SK-N-MC (cell line): ENCODE measurements at regions not wholly inside any gene's neighbourhood (a gene's known extent, or its start where the extent isn't known, plus 50 kb on each side); places are given as distances from the start of the nearest gene placed in this dataset.

ENCODE experiments used
- DNase-seq: peaks from one replicate; pipeline ENCODE4 v3.0.0-alpha.2; 2011; ENCODE audit warnings: low read depth, low spot score
- H3K27ac ChIP-seq: fragments of 200-600 bp; sonication (generic); 2 replicates; pipeline ENCODE4 v1.5.1; 2016; ENCODE audit warnings: mixed run types
- H3K36me3 ChIP-seq: fragments of 200-600 bp; sonication (generic); 2 replicates; pipeline ENCODE4 v1.6.1; 2017; ENCODE audit warnings: antibody characterized with exemption, low read length, mixed read lengths; ENCODE audit not compliant: insufficient read depth
- H3K4me3 ChIP-seq: fragments of 200-600 bp; sonication (generic); 2 replicates; pipeline ENCODE4 v1.5.1; 2016
- H3K9ac ChIP-seq: fragments of 200-600 bp; sonication (generic); 2 replicates; pipeline ENCODE4 v1.8.0; 2017; ENCODE audit warnings: mixed run types, mixed read lengths; ENCODE audit not compliant: insufficient read length
- H3K9me3 ChIP-seq: fragments of 200-600 bp; sonication (generic); 2 replicates; pipeline ENCODE4 v1.6.1; 2017; ENCODE audit warnings: low read depth, mild to moderate bottlenecking, antibody characterized with exemption, low read length, moderate library complexity, mixed read lengths
- EZH2 ChIP-seq: fragments of 200-600 bp; sonication (generic); IDR thresholded peaks from one replicate; pipeline ENCODE4 v1.6.1; 2017; ENCODE audit warnings: antibody characterized with exemption
- FOXP2 ChIP-seq: optimal IDR thresholded peaks from 2 replicates; pipeline ENCODE3; 2011; ENCODE audit warnings: mild to moderate bottlenecking, moderate library complexity; ENCODE audit not compliant: insufficient read depth; ENCODE audit errors: extremely low read length, control extremely low read depth
- POLR2AphosphoS5 ChIP-seq: IDR thresholded peaks from 2 replicates; pipeline ENCODE4 v1.6.1; 2012; ENCODE audit warnings: mild to moderate bottlenecking, low read depth, low read length, borderline replicate concordance

DNA sequence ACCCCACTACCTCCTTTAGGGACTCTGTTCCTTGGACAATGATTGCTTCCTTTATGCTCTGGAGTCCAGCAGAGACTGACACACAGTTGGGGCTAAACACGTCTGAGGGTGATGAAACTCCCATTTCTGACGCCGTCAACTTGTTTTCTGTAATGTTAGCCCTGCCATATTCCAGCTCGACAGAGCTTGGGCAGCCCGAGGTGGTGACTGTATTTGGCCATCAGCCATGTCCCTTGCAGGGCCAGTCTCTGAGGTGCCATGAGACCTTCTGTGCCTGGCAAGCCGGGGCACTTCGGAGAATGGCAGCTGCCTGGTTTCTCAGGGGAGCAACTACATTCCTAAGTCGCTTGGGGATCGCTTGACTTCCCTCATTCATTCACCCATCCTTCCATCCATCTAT lies 278.9 kb upstream of the TNRC6C start:
- Histone ChIP-seq H3K36me3 (no peaks in the 10 kb centered on the region), H3K4me3 (no peak overlapping the region), H3K27ac (no peak overlapping the region), H3K9me3 (no peaks in the 10 kb centered on the region), H3K9ac (no peak overlapping the region)
- TF ChIP-seq FOXP2 (no peak), EZH2 (no peak), POLR2AphosphoS5 (no peak)
- no peak for DNase-seq

DNA sequence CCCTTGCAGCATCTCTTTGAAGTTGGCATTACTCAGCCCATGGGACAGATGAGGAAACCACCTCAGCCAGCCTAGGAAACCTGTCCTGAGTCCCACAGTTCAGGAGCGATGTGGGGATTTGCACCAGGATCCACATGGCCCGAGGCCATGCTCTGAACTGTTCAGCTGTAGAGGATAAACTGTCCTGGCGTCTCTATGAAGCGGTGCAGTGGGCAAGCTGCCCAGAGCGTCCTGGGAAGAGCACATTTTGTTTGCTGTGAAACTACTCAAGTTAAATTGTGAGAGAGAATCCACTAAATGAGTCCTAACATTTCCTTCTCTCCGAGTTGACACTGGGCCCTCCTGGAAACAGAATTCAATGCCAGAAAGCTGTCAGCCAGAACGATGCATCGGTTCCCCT lies 276.6 kb upstream of the TNRC6C start:
- Histone ChIP-seq H3K4me3 (no peak overlapping the region), H3K36me3 (no peaks in the 10 kb centered on the region), H3K9me3 (no peaks in the 10 kb centered on the region), H3K9ac (no peak overlapping the region), H3K27ac (no peak overlapping the region)
- DNase-seq = no peak
- TF ChIP-seq POLR2AphosphoS5 (no peak), EZH2 (no peak), FOXP2 (no peak)

DNA sequence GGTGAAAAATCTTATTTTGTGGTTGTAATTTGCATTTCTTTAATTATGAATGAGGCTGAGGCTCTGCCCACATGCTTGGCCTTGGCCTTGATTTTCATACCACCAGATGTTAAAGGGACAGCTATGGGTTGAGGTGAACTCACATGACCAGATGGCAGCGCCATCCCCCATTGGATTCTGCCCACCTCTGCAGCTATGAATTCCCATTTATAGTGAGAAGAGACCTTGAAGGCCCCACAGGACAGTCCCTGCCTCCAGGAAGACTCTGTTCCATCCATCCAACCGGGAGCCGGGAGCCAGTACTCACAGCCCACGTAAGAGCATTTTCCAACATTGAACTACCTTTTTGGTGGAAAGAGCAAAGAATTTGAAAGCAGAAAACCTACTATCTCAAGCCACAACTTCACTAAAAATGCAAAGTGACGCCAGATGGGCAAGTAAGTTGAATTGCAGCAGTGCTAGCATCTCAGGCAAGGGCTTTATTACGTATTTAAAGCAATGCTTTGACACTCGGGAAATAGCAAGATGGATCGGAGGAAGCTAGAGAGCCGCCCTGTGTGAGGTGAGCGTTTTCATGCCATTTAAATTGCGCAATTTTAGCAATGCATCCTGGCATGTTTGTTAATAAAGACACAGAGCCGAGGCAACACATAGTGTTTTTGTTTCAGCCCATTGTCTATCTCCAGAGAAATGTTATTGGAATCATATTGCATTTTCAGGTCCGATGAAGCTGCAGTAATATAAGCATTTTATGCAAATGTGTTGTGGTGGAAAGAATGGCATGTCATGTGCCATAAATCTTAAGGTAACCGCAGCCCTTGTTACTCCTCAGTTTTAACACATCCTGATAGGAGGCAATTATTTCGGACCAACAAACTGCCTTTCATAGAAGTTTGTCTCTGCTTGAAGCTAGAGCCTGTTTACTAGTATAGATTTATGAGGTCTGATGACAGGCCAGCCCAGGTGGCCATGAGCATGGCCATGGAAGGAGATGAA lies 273.4 kb upstream of the TNRC6C start:
- no peak for TF ChIP-seq FOXP2
- no peak for TF ChIP-seq EZH2
- no peak for TF ChIP-seq POLR2AphosphoS5
- H3K27ac ChIP-seq = no peak overlapping the region
- DNase-seq = no peak
- no peaks in the 10 kb centered on the region for H3K36me3 ChIP-seq
- no peaks in the 10 kb centered on the region for H3K9me3 ChIP-seq
- H3K4me3 ChIP-seq = no peak overlapping the region
- no peak overlapping the region for H3K9ac ChIP-seq

DNA sequence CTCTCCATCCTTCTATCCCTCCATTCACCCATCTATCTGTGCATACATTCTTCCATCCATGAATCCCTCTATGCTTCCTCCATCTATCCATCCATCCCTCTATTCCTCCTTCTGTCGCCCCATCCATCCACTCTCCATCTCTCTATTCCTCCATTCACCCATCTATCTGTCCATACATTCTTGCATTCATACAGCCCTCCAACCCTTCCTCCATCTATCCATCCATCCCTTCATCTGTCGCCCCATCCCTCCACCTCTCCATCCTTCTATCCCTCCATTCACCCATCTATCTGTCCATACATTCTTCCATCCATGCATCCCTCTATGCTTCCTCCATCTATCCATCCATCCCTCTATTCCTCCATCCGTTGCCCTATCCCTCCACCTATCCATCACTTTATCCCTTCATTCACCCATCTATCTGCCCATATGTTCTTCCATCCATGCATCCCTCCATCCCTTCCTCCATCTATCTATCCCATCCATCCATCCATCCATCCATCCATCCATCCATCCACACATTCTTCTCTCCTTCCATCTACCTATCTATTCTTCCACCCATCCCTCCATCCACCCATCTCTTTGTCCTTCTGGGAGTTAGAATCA lies 272.5 kb upstream of the TNRC6C start:
- no peak overlapping the region for H3K4me3 ChIP-seq
- no peak overlapping the region for H3K9ac ChIP-seq
- H3K36me3 ChIP-seq = no peaks in the 10 kb centered on the region
- H3K9me3 ChIP-seq = no peaks in the 10 kb centered on the region
- H3K27ac ChIP-seq = no peak overlapping the region
- DNase-seq = no peak
- no peak for TF ChIP-seq FOXP2
- TF ChIP-seq EZH2 = no peak
- TF ChIP-seq POLR2AphosphoS5 = no peak

DNA sequence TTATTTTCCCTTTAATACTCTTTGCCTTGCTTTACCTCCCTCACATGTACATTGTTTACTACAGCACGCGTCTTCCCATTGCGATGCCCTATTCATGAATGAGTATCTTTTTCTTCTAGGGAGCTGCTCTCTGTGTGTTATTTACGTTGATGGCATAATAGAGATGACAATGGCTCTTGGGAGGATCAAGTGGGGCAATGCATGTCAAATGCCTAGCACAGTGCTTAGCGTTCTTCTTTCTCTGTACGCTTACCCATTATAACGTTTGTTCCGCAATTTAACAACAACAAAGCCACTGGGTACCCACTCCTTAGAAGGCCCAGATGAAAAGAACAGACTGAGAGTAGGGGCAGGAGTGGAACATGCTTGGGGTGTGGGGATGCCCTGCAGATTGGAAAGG lies 271.6 kb upstream of the TNRC6C start:
- Histone ChIP-seq H3K36me3 (no peaks in the 10 kb centered on the region), H3K9ac (no peak overlapping the region), H3K9me3 (no peaks in the 10 kb centered on the region), H3K27ac (no peak overlapping the region), H3K4me3 (no peak overlapping the region)
- TF ChIP-seq POLR2AphosphoS5 = no peak
- no peak for TF ChIP-seq EZH2
- no peak for TF ChIP-seq FOXP2
- DNase-seq = no peak

DNA sequence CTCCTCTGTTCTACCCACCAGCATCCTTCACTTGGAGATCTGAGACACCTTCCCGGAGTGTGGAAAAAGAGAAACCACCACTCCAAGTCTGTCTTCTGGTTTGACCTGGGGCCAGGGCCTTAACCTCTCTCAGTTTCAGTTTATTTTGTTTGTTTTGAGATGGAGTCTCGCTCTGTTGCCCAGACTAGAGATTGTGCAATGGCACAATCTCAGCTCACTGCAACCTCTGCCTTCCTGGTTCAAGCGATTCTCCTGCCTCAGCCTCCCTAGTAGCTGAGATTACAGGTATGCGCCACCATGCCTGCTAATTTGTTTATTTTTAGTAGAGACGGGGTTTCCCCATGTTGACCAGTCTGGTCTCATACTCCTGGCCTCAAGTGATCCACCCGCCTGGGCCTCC lies 271.1 kb upstream of the TNRC6C start:
- no peaks in the 10 kb centered on the region for H3K36me3 ChIP-seq
- no peak for DNase-seq
- TF ChIP-seq FOXP2 (no peak), EZH2 (no peak), POLR2AphosphoS5 (no peak)
- H3K4me3 ChIP-seq = no peak overlapping the region
- no peak overlapping the region for H3K9ac ChIP-seq
- H3K27ac ChIP-seq = no peak overlapping the region
- H3K9me3 ChIP-seq = no peaks in the 10 kb centered on the region

DNA sequence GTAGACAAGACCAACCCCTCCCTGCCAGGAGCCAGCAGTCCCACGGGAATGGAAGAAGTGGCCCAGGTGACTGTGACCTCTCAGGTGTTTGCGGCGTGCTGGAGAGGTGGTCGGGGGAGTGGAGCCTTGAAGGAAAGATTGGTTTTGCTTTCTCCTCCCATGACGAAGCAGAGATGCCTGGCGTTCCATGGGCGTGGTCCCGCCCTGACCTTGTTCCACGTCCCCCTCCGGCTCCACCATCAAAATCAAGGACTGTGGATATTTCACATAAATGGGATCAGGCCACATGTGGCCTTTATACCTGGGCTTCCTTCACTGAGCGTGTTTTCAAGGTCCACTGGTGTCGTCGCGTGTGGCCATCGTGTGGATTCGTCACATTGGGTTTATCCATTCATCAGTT lies 270.6 kb upstream of the TNRC6C start:
- TF ChIP-seq FOXP2 (no peak), POLR2AphosphoS5 (no peak), EZH2 (no peak)
- no peak overlapping the region for H3K4me3 ChIP-seq
- H3K9ac ChIP-seq = no peak overlapping the region
- H3K9me3 ChIP-seq = no peaks in the 10 kb centered on the region
- H3K36me3 ChIP-seq = no peaks in the 10 kb centered on the region
- no peak overlapping the region for H3K27ac ChIP-seq
- DNase-seq = no peak

DNA sequence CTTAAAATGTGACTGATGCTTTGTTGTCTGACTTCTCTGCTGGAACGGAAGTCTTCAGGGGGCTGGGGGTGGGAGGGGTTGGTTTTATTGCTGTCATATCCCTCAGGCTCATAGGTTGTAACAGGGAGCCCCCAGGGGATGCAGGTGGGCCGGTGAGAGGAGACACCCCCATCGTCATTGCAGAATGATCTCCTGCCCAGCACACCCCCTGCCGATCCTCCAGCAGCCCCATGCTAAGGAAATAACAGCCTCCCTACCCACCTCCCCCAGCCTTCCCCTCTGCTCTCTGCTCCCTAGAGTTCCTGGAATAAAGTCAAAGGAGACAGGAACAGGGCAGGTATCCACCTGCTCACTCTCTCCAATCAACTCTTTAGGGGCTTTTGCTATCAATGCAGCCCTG lies 270.1 kb upstream of the TNRC6C start:
- Histone ChIP-seq H3K27ac (no peak overlapping the region), H3K9ac (no peak overlapping the region), H3K4me3 (no peak overlapping the region), H3K9me3 (no peaks in the 10 kb centered on the region), H3K36me3 (no peaks in the 10 kb centered on the region)
- DNase-seq = no peak
- no peak for TF ChIP-seq FOXP2
- no peak for TF ChIP-seq POLR2AphosphoS5
- TF ChIP-seq EZH2 = no peak
